Thoracic aorta (tissue), 2 donors: ENCODE measurements at regions not wholly inside any gene's neighbourhood (a gene's known extent, or its start where the extent isn't known, plus 50 kb on each side); places are given as distances from the start of the nearest gene placed in this dataset.

Source experiments
- ATAC-seq: fragments of 150-250 bp; one replicate; pipeline ENCODE4 v1.8.0; 2017; ENCODE audit warnings: low read depth; ENCODE audit not compliant: insufficient number of reproducible peaks, low FRiP score
- DNase-seq: peaks from one replicate; pipeline ENCODE4 v3.0.0-alpha.2; 2020; ENCODE audit warnings: low spot score
- H3K27ac ChIP-seq, 2 donors: fragments of 200-600 bp; sonication (generic); 1 replicate in 1 of 2; 2 replicates in 1 of 2; pipeline ENCODE4 v1.5.1; 2016; ENCODE audit warnings: mild to moderate bottlenecking in 2 of 2, moderate library complexity in 2 of 2
- H3K27me3 ChIP-seq: fragments of 200-600 bp; sonication (generic); replicated peaks from 2 replicates; pipeline ENCODE4 v1.6.0; 2016; ENCODE audit warnings: mild to moderate bottlenecking; ENCODE audit not compliant: insufficient read depth
- H3K36me3 ChIP-seq: fragments of 200-600 bp; sonication (generic); one replicate; pipeline ENCODE4 v1.5.1; 2016
- H3K4me1 ChIP-seq, 2 donors: fragments of 200-600 bp; sonication (generic); 1 replicate in 1 of 2; 2 replicates in 1 of 2; pipeline versions ENCODE4 v1.5.1 to v1.6.0; 2016; ENCODE audit warnings: low read depth in 2 of 2, mild to moderate bottlenecking in 1 of 2; ENCODE audit not compliant: control insufficient read depth in 1 of 2
- H3K4me3 ChIP-seq: fragments of 200-600 bp; sonication (generic); 2 replicates; pipeline ENCODE4 v1.5.1; 2016; ENCODE audit warnings: mild to moderate bottlenecking
- H3K9me3 ChIP-seq: fragments of 200-600 bp; sonication (generic); 2 replicates; pipeline ENCODE4 v1.5.1; 2016
- CTCF ChIP-seq: fragments of 200-600 bp; sonication (generic); IDR thresholded peaks from one replicate; pipeline ENCODE4 v1.5.1; 2019; ENCODE audit warnings: antibody characterized with exemption

GRCh38 chr10:63744060-63744941 lies 223.1 kb downstream of the REEP3 start:
- H3K36me3 ChIP-seq: no peaks in the 10 kb centered on the region
- no peaks in the 10 kb centered on the region for H3K9me3 ChIP-seq
- DNase-seq (no peak), ATAC-seq (no peak)
- no peak overlapping the region for H3K27ac ChIP-seq
- H3K4me1 ChIP-seq: no peaks in the 10 kb centered on the region
- no peak for TF ChIP-seq CTCF
- H3K27me3 ChIP-seq: no peaks in the 10 kb centered on the region
- H3K4me3 ChIP-seq: no peak overlapping the region

DNA sequence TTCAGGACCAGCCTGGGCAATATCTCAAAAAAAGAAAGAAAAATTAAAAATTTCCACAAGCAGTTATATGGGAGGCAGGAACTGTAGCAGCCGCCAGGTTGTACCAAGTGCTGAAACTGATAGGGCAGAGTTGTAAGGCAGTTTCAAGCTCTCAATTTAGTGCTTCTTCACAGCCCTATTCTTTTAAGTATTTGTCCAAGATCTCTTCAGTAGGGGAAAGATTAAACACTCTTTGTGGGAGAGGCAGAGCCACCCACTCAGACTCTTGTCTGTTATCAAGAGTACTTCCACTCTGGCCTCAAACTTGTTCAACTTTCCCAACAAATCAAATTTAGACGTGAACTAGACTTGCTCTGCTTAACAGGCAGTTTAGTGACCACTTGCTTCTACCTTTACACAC lies 228.7 kb downstream of the REEP3 start:
- Histone ChIP-seq H3K36me3 (no peaks in the 10 kb centered on the region), H3K27ac (no peak overlapping the region), H3K9me3 (no peaks in the 10 kb centered on the region), H3K4me3 (no peak overlapping the region), H3K4me1 (no peaks in the 10 kb centered on the region), H3K27me3 (no peaks in the 10 kb centered on the region)
- no peak for ATAC-seq
- DNase-seq: no peak
- no peak for TF ChIP-seq CTCF

DNA sequence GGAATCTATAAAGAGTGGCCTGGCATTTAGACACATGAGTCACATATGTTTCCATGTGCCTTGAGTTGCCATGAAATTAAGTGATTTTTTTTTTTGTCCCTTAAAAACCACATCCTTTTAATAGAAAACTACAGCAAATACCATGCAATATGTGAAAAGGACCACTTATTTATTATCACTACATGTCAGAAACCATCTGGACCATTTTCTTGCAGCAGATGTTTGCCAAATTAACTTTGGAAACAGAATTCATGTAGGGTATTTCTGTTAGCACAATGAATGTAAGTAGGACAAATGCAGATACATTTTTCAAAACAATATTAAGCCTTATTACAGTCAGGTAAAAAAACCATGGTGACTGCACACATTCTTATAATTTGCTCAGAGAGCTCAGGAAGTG lies 230.6 kb downstream of the REEP3 start:
- no peak for TF ChIP-seq CTCF
- Histone ChIP-seq H3K36me3 (no peaks in the 10 kb centered on the region), H3K27ac (no peak overlapping the region), H3K27me3 (no peaks in the 10 kb centered on the region), H3K4me1 (no peaks in the 10 kb centered on the region), H3K9me3 (no peaks in the 10 kb centered on the region), H3K4me3 (no peak overlapping the region)
- ATAC-seq (no peak), DNase-seq (no peak)

DNA sequence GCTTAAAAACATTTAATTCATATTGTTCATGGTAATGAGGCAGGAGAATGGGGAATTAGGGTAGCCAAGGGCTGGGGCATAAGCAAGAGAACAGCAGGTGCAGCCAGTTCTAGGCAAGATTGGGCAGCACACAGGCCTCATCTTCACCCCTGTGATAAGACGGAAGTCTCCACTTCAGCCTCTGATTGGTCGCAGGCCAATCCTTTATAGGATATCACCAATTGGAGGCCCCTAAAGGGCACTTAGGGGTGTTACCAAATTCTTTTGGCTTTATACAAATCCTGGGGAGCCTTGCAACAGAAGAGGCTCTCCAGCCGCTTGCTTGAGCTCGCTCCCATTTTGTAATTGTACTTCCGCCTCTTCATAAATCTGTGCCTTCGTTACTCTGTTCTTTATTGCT lies 231.1 kb downstream of the REEP3 start:
- ATAC-seq: no peak
- TF ChIP-seq CTCF: no peak
- no peaks in the 10 kb centered on the region for H3K36me3 ChIP-seq
- no peaks in the 10 kb centered on the region for H3K9me3 ChIP-seq
- no peak overlapping the region for H3K27ac ChIP-seq
- no peaks in the 10 kb centered on the region for H3K27me3 ChIP-seq
- no peak for DNase-seq
- no peaks in the 10 kb centered on the region for H3K4me1 ChIP-seq
- no peak overlapping the region for H3K4me3 ChIP-seq

GRCh38 chr10:63753808-63754207 lies 232.6 kb downstream of the REEP3 start:
- TF ChIP-seq CTCF: no peak
- no peak for DNase-seq
- Histone ChIP-seq H3K9me3 (no peaks in the 10 kb centered on the region), H3K27ac (no peak overlapping the region), H3K4me1 (no peaks in the 10 kb centered on the region), H3K4me3 (no peak overlapping the region), H3K27me3 (no peaks in the 10 kb centered on the region), H3K36me3 (no peaks in the 10 kb centered on the region)
- ATAC-seq: no peak
